MCF 10A (cell line): ENCODE measurements at regions not wholly inside any gene's neighbourhood (a gene's known extent, or its start where the extent isn't known, plus 50 kb on each side); places are given as distances from the start of the nearest gene placed in this dataset.
"Not testable (repeated sequence)": the region's sequence is repeated elsewhere in the genome, so short reads cannot be mapped to it uniquely, and the experiment has no call there.

ENCODE experiments used
- BruUV-seq: library from RNA; stranded (reverse); fragments of 400-500 nt; replicated peaks from 2 replicates; lab custom pipeline; 2021; lab: Mats Ljungman, UMichigan
- CTCF ChIA-PET: fragments of 300-600 bp; sonication (Branson Sonifier 250); formaldehyde crosslinking; extraction: SDS; loops from one replicate; lab custom pipeline; 2021; ENCODE audit warnings: antibody characterized with exemption, inconsistent platforms; lab: Yijun Ruan, JAX
- POLR2A ChIA-PET: fragments of 300-600, 350-650 bp; sonication (Branson Sonifier 250); formaldehyde crosslinking; extraction: SDS; loops from one replicate; lab custom pipeline; 2020; ENCODE audit warnings: antibody characterized with exemption, inconsistent platforms; lab: Yijun Ruan, JAX
- DNase-seq: peaks from one replicate; pipeline ENCODE4 v3.0.0-alpha.2; 2018; ENCODE audit not compliant: unreplicated experiment
- H3K27ac Mint-ChIP-seq: one replicate; pipeline ENCODE4 v1.8.0; 2022; ENCODE audit warnings: mild to moderate bottlenecking, low read depth, mixed read lengths; ENCODE audit not compliant: unreplicated experiment
- H3K27me3 Mint-ChIP-seq: one replicate; pipeline ENCODE4 v1.8.0; 2022; ENCODE audit warnings: mixed read lengths; ENCODE audit not compliant: insufficient read depth, unreplicated experiment
- H3K36me3 Mint-ChIP-seq: one replicate; pipeline ENCODE4 v1.8.0; 2022; ENCODE audit warnings: mild to moderate bottlenecking, moderate library complexity, mixed read lengths; ENCODE audit not compliant: insufficient read depth, unreplicated experiment
- H3K4me1 Mint-ChIP-seq: one replicate; pipeline ENCODE4 v1.8.0; 2022; ENCODE audit warnings: mixed read lengths; ENCODE audit not compliant: insufficient read depth, unreplicated experiment
- H3K4me3 Mint-ChIP-seq: one replicate; pipeline ENCODE4 v1.8.0; 2022; ENCODE audit warnings: mild to moderate bottlenecking, moderate library complexity, mixed read lengths; ENCODE audit not compliant: unreplicated experiment
- H3K9me3 Mint-ChIP-seq: one replicate; pipeline ENCODE4 v1.8.0; 2022; ENCODE audit warnings: mixed read lengths; ENCODE audit not compliant: unreplicated experiment
- CTCF ChIP-seq: fragments of 200-600 bp; IDR thresholded peaks from one replicate; pipeline ENCODE4 v1.8.0; 2022; ENCODE audit warnings: antibody characterized with exemption, mild to moderate bottlenecking; ENCODE audit not compliant: unreplicated experiment
- intact Hi-C: fragments of 100-400 bp; cut with micrococcal nuclease; formaldehyde crosslinking; loops from 2 replicates; pipeline ENCODE4 v1.14.1; 2022

GRCh38 chr4:127528302-127528701 is 104.5 kb upstream of the INTU start:
- intact Hi-C loops, result no loop called here
- H3K4me3 Mint-ChIP-seq, result no peak overlapping the region

GRCh38 chr4:127529879-127530278 is 102.9 kb upstream of the INTU start:
- H3K4me1 Mint-ChIP-seq, H3K9me3 Mint-ChIP-seq, intact Hi-C loops, POLR2A ChIA-PET, H3K27me3 Mint-ChIP-seq, H3K27ac Mint-ChIP-seq, H3K36me3 Mint-ChIP-seq, CTCF ChIA-PET, H3K4me3 Mint-ChIP-seq, BruUV-seq, DNase-seq: not testable (repeated sequence)

More at GRCh38 chr4:127528302-127528701, 104.5 kb upstream of the INTU start:
- no TSS peak for BruUV-seq
- H3K9me3 Mint-ChIP-seq, result no peaks in the 10 kb centered on the region
- no peak for DNase-seq
- H3K4me1 Mint-ChIP-seq, result no peaks in the 10 kb centered on the region
- CTCF ChIA-PET, result interaction anchor here (0.5 to 0.6 kb wide), 2 partner anchors 50 to 1576 kb away, joined by 3 read pairs; no protein-coding TSS in a partner anchor
- POLR2A ChIA-PET, result no interaction called here
- TF ChIP-seq CTCF, result no peak
- no peaks in the 10 kb centered on the region for H3K36me3 Mint-ChIP-seq
- no peak overlapping the region for H3K27ac Mint-ChIP-seq
- H3K27me3 Mint-ChIP-seq, result no peaks in the 10 kb centered on the region

- TF ChIP-seq CTCF, result no peak
- Mint-ChIP-seq H3K27ac (no peak overlapping the region), H3K27me3 (no peaks in the 10 kb centered on the region), H3K4me3 (no peak overlapping the region), H3K4me1 (no peaks in the 10 kb centered on the region), H3K9me3 (no peaks in the 10 kb centered on the region), H3K36me3 (no peaks in the 10 kb centered on the region)
- no peak for DNase-seq
- ChIA-PET POLR2A (no interaction called here), CTCF (interaction anchor here (0.6 kb wide), 1 partner anchor 68 kb away, joined by 3 read pairs; no protein-coding TSS in a partner anchor)
- intact Hi-C loops, result no loop called here
- BruUV-seq, result no TSS peak
Observed at GRCh38 chr4:127533028-127533700, 99.6 kb upstream of the INTU start.

GRCh38 chr4:127534041-127534825 is 98.5 kb upstream of the INTU start:
- CTCF ChIA-PET, result no interaction called here
- no TSS peak for BruUV-seq
- Mint-ChIP-seq H3K27ac (no peak overlapping the region), H3K27me3 (no peaks in the 10 kb centered on the region), H3K9me3 (no peaks in the 10 kb centered on the region), H3K36me3 (no peaks in the 10 kb centered on the region), H3K4me1 (no peaks in the 10 kb centered on the region), H3K4me3 (no peak overlapping the region)
- intact Hi-C loops, result no loop called here
- POLR2A ChIA-PET, result no interaction called here
- DNase-seq, result no peak
- no peak for TF ChIP-seq CTCF
